HG02973 (cell line): ENCODE measurements at regions not wholly inside any gene's neighbourhood (a gene's known extent, or its start where the extent isn't known, plus 50 kb on each side); places are given as distances from the start of the nearest gene placed in this dataset.
A peak's percentile ranks its signal among the peaks of the same experiment; 100 is the strongest.

Experiments used
- ATAC-seq: cut with Tn5 transposase; IDR thresholded peaks from one replicate; pipeline ENCODE4 v1.9.1; 2021; ENCODE audit warnings: moderate library complexity; ENCODE audit not compliant: unreplicated experiment

GRCh38 chr1:209291715-209292114, 291.8 kb upstream of the CAMK1G start:
- no peak for ATAC-seq

GRCh38 chr1:209302779-209303568, 280.5 kb upstream of the CAMK1G start:
- ATAC-seq: no peak

GRCh38 chr1:209304166-209304565, 279.3 kb upstream of the CAMK1G start:
- no peak for ATAC-seq

- ATAC-seq: no peak
Measured at GRCh38 chr1:209305221-209305954, 278.1 kb upstream of the CAMK1G start.

GRCh38 chr1:209307846-209308245, 275.7 kb upstream of the CAMK1G start:
- ATAC-seq: no peak

- no peak for ATAC-seq
Measured at GRCh38 chr1:209309198-209309597, 274.3 kb upstream of the CAMK1G start.

GRCh38 chr1:209311770-209312169, 271.7 kb upstream of the CAMK1G start:
- ATAC-seq: no peak

GRCh38 chr1:209316929-209317328, 266.6 kb upstream of the CAMK1G start:
- no peak for ATAC-seq

- ATAC-seq: no peak
Measured at GRCh38 chr1:209318181-209319056, 265.1 kb upstream of the CAMK1G start.

GRCh38 chr1:209319057-209319432, 264.5 kb upstream of the CAMK1G start:
- ATAC-seq: no peak

- ATAC-seq: no peak
Measured at GRCh38 chr1:209319549-209319948, 264.0 kb upstream of the CAMK1G start.

- no peak for ATAC-seq
Measured at GRCh38 chr1:209323743-209324142, 259.8 kb upstream of the CAMK1G start.

GRCh38 chr1:209324901-209325871, 258.3 kb upstream of the CAMK1G start:
- no peak for ATAC-seq

GRCh38 chr1:209326076-209326475, 257.4 kb upstream of the CAMK1G start:
- ATAC-seq: no peak

GRCh38 chr1:209326831-209327230, 256.7 kb upstream of the CAMK1G start:
- ATAC-seq: no peak

- ATAC-seq: no peak
Measured at GRCh38 chr1:209328196-209328595, 255.3 kb upstream of the CAMK1G start.

GRCh38 chr1:209335178-209335577, 248.3 kb upstream of the CAMK1G start:
- peak; percentile 91 for ATAC-seq

GRCh38 chr1:209341146-209341545, 242.4 kb upstream of the CAMK1G start:
- ATAC-seq: no peak

GRCh38 chr1:209341673-209342420, 241.7 kb upstream of the CAMK1G start:
- no peak for ATAC-seq
